HCT116 (cell line): ENCODE measurements at regions not wholly inside any gene's neighbourhood (a gene's known extent, or its start where the extent isn't known, plus 50 kb on each side); places are given as distances from the start of the nearest gene placed in this dataset.

Source experiments
- ATAC-seq: fragments of 200-7000 bp; cut with Tn5 transposase; 2 replicates; pipeline ENCODE4 v1.9.1; 2020; ENCODE audit warnings: mild to moderate bottlenecking, moderate library complexity
- BruUV-seq: library from RNA; stranded (reverse); fragments of 400-500 nt; replicated peaks from 2 replicates; lab custom pipeline; 2021; lab: Mats Ljungman, UMichigan
- CTCF ChIA-PET: fragments of 300-600 bp; sonication (Branson Sonifier 250); formaldehyde crosslinking; loops from one replicate; lab custom pipeline; 2021; ENCODE audit warnings: antibody characterized with exemption; lab: Charles Lee
- POLR2A ChIA-PET: fragments of 300-600, 350-600 bp; sonication (Branson Sonifier 250); formaldehyde crosslinking; loops from one replicate; lab custom pipeline; 2021; ENCODE audit warnings: antibody characterized with exemption; lab: Charles Lee
- RAD21 ChIA-PET, 2 experiments: fragments of 300-600 bp; sonication (Branson Sonifier 250); formaldehyde crosslinking; loops; one replicate each; lab custom pipeline; 2023; ENCODE audit warnings: low total read pairs in 2 of 2; ENCODE audit not compliant: uncharacterized antibody in 2 of 2, unreplicated experiment in 2 of 2, low non-redundant PET in 1 of 2; lab: Charles Lee
- DNase-seq: peaks from one replicate; pipeline ENCODE4 v3.0.0-alpha.2; 2010; ENCODE audit warnings: low read depth, low spot score
- H2AFZ ChIP-seq: fragments of 200-600 bp; shearing (Covaris generic), sonication (generic); 2 replicates; pipeline ENCODE4 v1.6.1; 2017; ENCODE audit warnings: low read depth, mixed run types, mixed read lengths, antibody characterized with exemption, low read length; ENCODE audit not compliant: poor library complexity, severe bottlenecking
- H3K27ac ChIP-seq: 2 replicates; pipeline ENCODE4 v1.5.1; 2012; ENCODE audit warnings: low read depth, low read length
- H3K27me3 ChIP-seq: fragments of 200-600 bp; sonication (generic); 2 replicates; pipeline ENCODE4 v1.6.1; 2016; ENCODE audit warnings: mixed run types, low read length, mixed read lengths; ENCODE audit not compliant: insufficient read depth
- H3K36me3 ChIP-seq, 2 experiments: fragments of 200-500 bp in 1 of 2; fragments of 200-600 bp in 1 of 2; sonication (Bioruptor generic) in 1 of 2; sonication (generic) in 1 of 2; 2 replicates each; pipeline versions ENCODE4 v1.5.1 to v1.6.1; 2014 to 2016; ENCODE audit warnings: low read length in 2 of 2, inconsistent platforms in 1 of 2, mixed read lengths in 1 of 2, mixed run types in 1 of 2; ENCODE audit not compliant: insufficient read depth in 2 of 2, control insufficient read depth in 1 of 2
- H3K4me1 ChIP-seq, 2 experiments: fragments of 200-600 bp in 1 of 2; sonication (generic) in 1 of 2; 2 replicates each; pipeline versions ENCODE4 v1.5.1 to v1.6.1; 2012 to 2017; ENCODE audit warnings: low read length in 2 of 2, inconsistent platforms in 1 of 2, mild to moderate bottlenecking in 1 of 2, mixed read lengths in 1 of 2, mixed run types in 1 of 2, moderate library complexity in 1 of 2; ENCODE audit not compliant: insufficient read depth in 2 of 2, control insufficient read depth in 1 of 2
- H3K4me2 ChIP-seq: fragments of 200-600 bp; sonication (generic); 2 replicates; pipeline ENCODE4 v1.6.1; 2017; ENCODE audit warnings: mixed run types, low read length, mixed read lengths
- H3K4me3 ChIP-seq, 2 experiments: fragments of 200-600 bp in 1 of 2; sonication (generic) in 1 of 2; replicated peaks in 1 of 2; 2 replicates each; pipeline ENCODE4 v1.5.1; 2011 to 2016; ENCODE audit warnings: low read length in 2 of 2, control low read depth in 1 of 2, low read depth in 1 of 2, mild to moderate bottlenecking in 1 of 2, mixed read lengths in 1 of 2, mixed run types in 1 of 2
- H3K79me2 ChIP-seq: fragments of 200-600 bp; sonication (generic); 2 replicates; pipeline ENCODE4 v1.6.1; 2017; ENCODE audit warnings: mild to moderate bottlenecking, mixed run types, low read length, moderate library complexity, mixed read lengths; ENCODE audit not compliant: insufficient read depth
- H3K9ac ChIP-seq: fragments of 200-600 bp; sonication (generic); 2 replicates; pipeline ENCODE4 v1.6.1; 2016; ENCODE audit warnings: low read length, mixed read lengths
- H3K9me2 ChIP-seq: fragments of 200-600 bp; sonication (generic), shearing (Covaris generic); 2 replicates; pipeline ENCODE4 v1.6.1; 2017; ENCODE audit warnings: mixed run types, mild to moderate bottlenecking, moderate library complexity; ENCODE audit not compliant: insufficient read depth
- H3K9me3 ChIP-seq, 2 experiments: fragments of 200-500 bp in 1 of 2; fragments of 200-600 bp in 1 of 2; sonication (Bioruptor generic) in 1 of 2; sonication (generic) in 1 of 2; 2 replicates each; pipeline ENCODE4 v1.6.1; 2014 to 2017; ENCODE audit warnings: low read length in 2 of 2, mixed read lengths in 2 of 2, inconsistent platforms in 1 of 2, low read depth in 1 of 2, mild to moderate bottlenecking in 1 of 2, mixed run types in 1 of 2, moderate library complexity in 1 of 2; ENCODE audit not compliant: control insufficient read depth in 1 of 2, insufficient read depth in 1 of 2
- H4K20me1 ChIP-seq: fragments of 200-600 bp; sonication (generic), shearing (Covaris generic); 2 replicates; pipeline ENCODE4 v1.6.1; 2017; ENCODE audit warnings: mixed run types, mild to moderate bottlenecking, moderate library complexity; ENCODE audit not compliant: insufficient read depth
- CBX3 ChIP-seq: IDR thresholded peaks from 2 replicates; pipeline ENCODE4 v1.6.1; 2012; ENCODE audit warnings: low read depth
- CEBPB ChIP-seq: IDR thresholded peaks from 2 replicates; pipeline ENCODE4 v1.6.1; 2012; ENCODE audit warnings: low read depth
- ELF1 ChIP-seq: IDR thresholded peaks from 2 replicates; pipeline ENCODE4 v1.6.1; 2012; ENCODE audit warnings: low read depth, borderline replicate concordance
- EZH2 ChIP-seq: fragments of 200-600 bp; sonication (generic); IDR thresholded peaks from 2 replicates; pipeline ENCODE4 v1.6.1; 2017; ENCODE audit warnings: antibody characterized with exemption, mixed run types
- EZH2phosphoT487 ChIP-seq: fragments of 200-600 bp; IDR thresholded peaks from 2 replicates; pipeline ENCODE4 v1.6.1; 2018; ENCODE audit warnings: antibody characterized with exemption, borderline replicate concordance
- POLR2A ChIP-seq: IDR thresholded peaks from 2 replicates; pipeline ENCODE4 v1.7.0; 2011; ENCODE audit warnings: borderline replicate concordance; ENCODE audit not compliant: insufficient read depth, insufficient read length; ENCODE audit errors: extremely low read depth
- SP1 ChIP-seq: IDR thresholded peaks from 2 replicates; pipeline ENCODE4 v1.6.1; 2012; ENCODE audit warnings: low read depth
- SRF ChIP-seq: IDR thresholded peaks from 2 replicates; pipeline ENCODE4 v1.6.1; 2012; ENCODE audit warnings: low read depth
- TCF7L2 ChIP-seq: IDR thresholded peaks from 2 replicates; pipeline ENCODE4 v1.7.0; 2011; ENCODE audit warnings: borderline replicate concordance, inconsistent platforms; ENCODE audit not compliant: insufficient read depth, insufficient read length; ENCODE audit errors: extremely low read depth
- ZNF274 ChIP-seq: fragments of 200-500 bp; sonication (Bioruptor generic); IDR thresholded peaks from 2 replicates; pipeline ENCODE4 v1.6.1; 2014; ENCODE audit warnings: mild to moderate bottlenecking, low read depth, low read length, inconsistent platforms
- intact Hi-C: fragments of 100-400 bp; cut with micrococcal nuclease; formaldehyde crosslinking; loops from 2 replicates; pipeline ENCODE4 v1.10.0; 2022
- TF ChIP-seq, protein P1 (sequence below): IDR thresholded peaks from 2 replicates; pipeline ENCODE4 v1.6.1; 2012; ENCODE audit warnings: low read depth

DNA sequence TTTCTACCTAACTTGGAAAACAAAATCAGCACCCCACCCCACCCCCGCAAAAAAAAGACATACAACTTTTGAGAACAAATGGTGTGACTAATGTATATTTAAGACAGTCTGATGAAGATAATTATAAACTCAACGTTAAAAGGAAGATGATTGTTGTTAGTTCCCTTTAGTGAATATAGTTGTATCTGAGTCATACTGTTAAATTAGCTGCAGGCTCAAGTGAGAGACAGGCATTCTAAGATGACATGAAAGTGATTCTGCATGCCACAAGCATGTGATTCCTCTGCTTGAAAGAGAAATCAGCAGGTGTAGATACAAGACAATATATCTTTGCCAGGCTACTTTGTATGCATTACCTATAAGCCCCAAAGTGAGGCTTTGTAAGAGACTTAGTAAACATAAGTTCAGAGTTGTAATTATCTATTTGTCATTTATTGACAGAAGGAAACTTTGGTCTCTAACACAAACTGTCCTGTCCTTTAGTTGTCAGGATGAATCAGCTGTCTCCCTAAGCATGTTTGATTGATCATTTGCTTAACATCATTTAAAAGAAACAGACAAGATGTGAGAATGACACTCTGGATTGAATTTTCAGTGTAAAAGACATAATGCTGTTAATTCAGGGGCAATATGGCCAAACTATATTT is 319.4 kb upstream of the HTR2A start:
- Histone ChIP-seq H3K9ac (no peak overlapping the region), H3K4me1 (no peaks in the 10 kb centered on the region), H3K27ac (no peak overlapping the region), H3K27me3 (no peaks in the 10 kb centered on the region), H3K4me3 (no peak overlapping the region), H2AFZ (no peak overlapping the region), H3K9me3 (no peaks in the 10 kb centered on the region), H3K9me2 (no peaks in the 10 kb centered on the region), H3K36me3 (no peaks in the 10 kb centered on the region), H3K4me2 (no peak overlapping the region), H4K20me1 (no peaks in the 10 kb centered on the region), H3K79me2 (no peaks in the 10 kb centered on the region)
- ATAC-seq = no peak
- no peak for TF ChIP-seq SP1
- TF ChIP-seq, protein P1, sequence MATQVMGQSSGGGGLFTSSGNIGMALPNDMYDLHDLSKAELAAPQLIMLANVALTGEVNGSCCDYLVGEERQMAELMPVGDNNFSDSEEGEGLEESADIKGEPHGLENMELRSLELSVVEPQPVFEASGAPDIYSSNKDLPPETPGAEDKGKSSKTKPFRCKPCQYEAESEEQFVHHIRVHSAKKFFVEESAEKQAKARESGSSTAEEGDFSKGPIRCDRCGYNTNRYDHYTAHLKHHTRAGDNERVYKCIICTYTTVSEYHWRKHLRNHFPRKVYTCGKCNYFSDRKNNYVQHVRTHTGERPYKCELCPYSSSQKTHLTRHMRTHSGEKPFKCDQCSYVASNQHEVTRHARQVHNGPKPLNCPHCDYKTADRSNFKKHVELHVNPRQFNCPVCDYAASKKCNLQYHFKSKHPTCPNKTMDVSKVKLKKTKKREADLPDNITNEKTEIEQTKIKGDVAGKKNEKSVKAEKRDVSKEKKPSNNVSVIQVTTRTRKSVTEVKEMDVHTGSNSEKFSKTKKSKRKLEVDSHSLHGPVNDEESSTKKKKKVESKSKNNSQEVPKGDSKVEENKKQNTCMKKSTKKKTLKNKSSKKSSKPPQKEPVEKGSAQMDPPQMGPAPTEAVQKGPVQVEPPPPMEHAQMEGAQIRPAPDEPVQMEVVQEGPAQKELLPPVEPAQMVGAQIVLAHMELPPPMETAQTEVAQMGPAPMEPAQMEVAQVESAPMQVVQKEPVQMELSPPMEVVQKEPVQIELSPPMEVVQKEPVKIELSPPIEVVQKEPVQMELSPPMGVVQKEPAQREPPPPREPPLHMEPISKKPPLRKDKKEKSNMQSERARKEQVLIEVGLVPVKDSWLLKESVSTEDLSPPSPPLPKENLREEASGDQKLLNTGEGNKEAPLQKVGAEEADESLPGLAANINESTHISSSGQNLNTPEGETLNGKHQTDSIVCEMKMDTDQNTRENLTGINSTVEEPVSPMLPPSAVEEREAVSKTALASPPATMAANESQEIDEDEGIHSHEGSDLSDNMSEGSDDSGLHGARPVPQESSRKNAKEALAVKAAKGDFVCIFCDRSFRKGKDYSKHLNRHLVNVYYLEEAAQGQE = no peak
- TF ChIP-seq CBX3 = no peak
- no peak for TF ChIP-seq EZH2phosphoT487
- TF ChIP-seq SRF = no peak
- ChIA-PET RAD21 (no interaction called here), CTCF (no interaction called here), POLR2A (no interaction called here)
- intact Hi-C loops = no loop called here
- no TSS peak for BruUV-seq
- DNase-seq = no peak

DNA sequence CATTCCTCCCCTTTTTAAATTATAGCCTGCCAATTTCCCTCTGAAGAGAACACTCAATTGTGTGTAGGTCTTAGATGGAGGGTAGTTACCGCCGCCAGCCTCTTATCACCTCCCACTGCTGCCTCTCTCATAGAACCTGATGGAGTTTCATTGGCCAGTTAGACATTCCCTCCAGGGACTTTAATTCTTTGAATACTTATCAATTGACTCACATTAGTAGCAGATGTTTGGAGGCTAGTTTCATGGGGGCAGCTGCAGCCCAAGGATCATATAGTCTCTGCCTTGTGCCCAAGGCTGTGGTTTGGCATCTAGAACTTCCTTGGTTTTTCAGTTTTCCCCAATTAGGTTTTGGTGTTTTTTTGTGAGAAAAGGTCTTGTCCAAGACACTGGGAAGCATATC is 318.9 kb upstream of the HTR2A start:
- no peaks in the 10 kb centered on the region for H3K9me2 ChIP-seq
- no peak overlapping the region for H3K4me2 ChIP-seq
- CTCF ChIA-PET = no interaction called here
- no peaks in the 10 kb centered on the region for H3K4me1 ChIP-seq
- DNase-seq (no peak), ATAC-seq (no peak)
- intact Hi-C loops = no loop called here
- RAD21 ChIA-PET = no interaction called here
- no peak overlapping the region for H3K4me3 ChIP-seq
- no peaks in the 10 kb centered on the region for H4K20me1 ChIP-seq
- no TSS peak for BruUV-seq
- no peak overlapping the region for H3K9ac ChIP-seq
- POLR2A ChIA-PET = no interaction called here
- H3K36me3 ChIP-seq = no peaks in the 10 kb centered on the region
- no peaks in the 10 kb centered on the region for H3K27me3 ChIP-seq
- H2AFZ ChIP-seq = no peak overlapping the region
- TF ChIP-seq TCF7L2 (no peak), EZH2phosphoT487 (no peak), CEBPB (no peak), ZNF274 (no peak), ELF1 (no peak), POLR2A (no peak), EZH2 (no peak)
- no peaks in the 10 kb centered on the region for H3K79me2 ChIP-seq
- no peaks in the 10 kb centered on the region for H3K9me3 ChIP-seq
- H3K27ac ChIP-seq = no peak overlapping the region
